HG02623 (cell line): ENCODE measurements at regions not wholly inside any gene's neighbourhood (a gene's known extent, or its start where the extent isn't known, plus 50 kb on each side); places are given as distances from the start of the nearest gene placed in this dataset.

Experiments
- ATAC-seq: cut with Tn5 transposase; IDR thresholded peaks from one replicate; pipeline ENCODE4 v1.9.1; 2021; ENCODE audit warnings: moderate library complexity; ENCODE audit not compliant: unreplicated experiment

- ATAC-seq, result no peak
Observed at GRCh38 chr1:87560137-87560536, 231.5 kb downstream of the LMO4 start.

DNA sequence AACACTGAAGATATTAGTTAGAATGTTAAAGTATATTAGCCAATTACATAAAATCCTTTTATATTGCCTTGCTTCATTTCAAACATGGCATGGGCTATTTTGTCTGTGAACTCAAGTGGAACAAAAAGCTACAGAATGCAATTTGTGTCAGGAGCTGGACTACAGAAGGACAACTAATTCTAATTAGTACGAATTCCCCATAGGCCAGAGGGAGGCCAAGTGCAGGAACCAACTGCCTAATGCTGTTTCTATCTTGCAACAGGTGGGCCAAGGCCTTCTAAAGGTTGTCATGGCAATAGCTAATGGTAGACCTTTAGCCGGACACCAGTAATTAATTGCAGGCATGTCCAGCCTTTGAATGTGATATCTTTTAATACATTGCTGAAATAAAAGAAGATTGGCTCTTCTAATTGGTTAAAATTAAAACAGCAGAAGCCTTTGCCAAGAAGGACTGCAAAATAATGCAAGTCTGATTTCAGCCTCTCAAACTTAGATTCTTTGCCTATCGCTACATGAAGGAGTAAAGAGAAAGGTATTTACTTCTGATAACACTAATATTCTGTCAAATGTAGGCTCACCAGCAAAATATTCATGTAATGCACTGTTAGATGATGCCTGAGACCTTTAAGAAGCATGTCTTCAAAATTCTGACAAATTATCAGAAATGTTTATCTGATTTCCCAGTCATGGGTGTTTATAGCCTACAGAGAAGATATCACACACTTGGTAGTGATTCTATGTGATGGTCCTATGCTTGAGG is 232.1 kb downstream of the LMO4 start:
- ATAC-seq, result no peak

GRCh38 chr1:87563211-87563610 is 234.5 kb downstream of the LMO4 start:
- no peak for ATAC-seq

- no peak for ATAC-seq
Observed at GRCh38 chr1:87565861-87566260, 237.2 kb downstream of the LMO4 start.

GRCh38 chr1:87568005-87568404 is 239.3 kb downstream of the LMO4 start:
- no peak for ATAC-seq

GRCh38 chr1:87568911-87569310 is 240.2 kb downstream of the LMO4 start:
- no peak for ATAC-seq

- ATAC-seq, result no peak
Observed at GRCh38 chr1:87572008-87572407, 243.3 kb downstream of the LMO4 start.

DNA sequence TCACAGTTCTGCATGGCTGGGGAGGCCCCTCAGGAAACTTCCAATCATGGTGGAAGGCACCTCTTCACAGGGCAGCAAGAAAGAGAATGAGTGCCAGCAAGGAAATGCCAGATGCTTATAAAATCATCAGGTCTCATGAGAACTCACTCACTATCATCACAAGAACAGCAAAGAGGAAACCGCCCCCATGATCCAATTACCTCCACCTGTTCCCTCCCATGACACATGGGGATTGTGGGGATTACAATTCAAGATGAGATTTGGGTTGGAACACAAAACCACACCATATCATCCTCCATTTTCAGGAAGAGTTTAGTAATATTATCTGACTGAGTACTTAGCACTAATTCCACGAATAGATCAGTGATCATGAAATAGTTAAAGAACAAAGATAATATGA is 244.2 kb downstream of the LMO4 start:
- ATAC-seq, result no peak

GRCh38 chr1:87575528-87575927 is 246.8 kb downstream of the LMO4 start:
- ATAC-seq, result no peak

- ATAC-seq, result no peak
Observed at GRCh38 chr1:87578464-87578863, 249.8 kb downstream of the LMO4 start.

GRCh38 chr1:87583459-87583858 is 254.8 kb downstream of the LMO4 start:
- ATAC-seq, result no peak

DNA sequence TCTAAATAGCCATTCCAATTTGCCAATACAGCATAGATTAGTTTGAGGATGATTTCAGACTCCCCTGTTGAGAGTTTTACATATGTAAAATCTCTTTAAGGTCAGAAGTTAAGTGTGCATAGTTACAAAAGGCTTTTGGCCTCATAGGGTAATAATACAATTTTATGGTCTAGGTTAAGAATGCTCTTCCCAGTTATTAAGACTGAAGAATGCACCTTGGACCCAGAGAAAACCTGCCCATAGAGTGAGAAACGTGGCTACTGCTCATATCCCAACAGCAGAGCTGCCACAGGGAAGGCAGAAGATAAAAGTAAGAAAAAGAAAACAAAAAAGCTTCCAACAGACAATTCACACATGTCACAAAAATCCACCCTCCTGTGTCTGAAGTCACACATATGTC is 255.9 kb downstream of the LMO4 start:
- ATAC-seq, result no peak

DNA sequence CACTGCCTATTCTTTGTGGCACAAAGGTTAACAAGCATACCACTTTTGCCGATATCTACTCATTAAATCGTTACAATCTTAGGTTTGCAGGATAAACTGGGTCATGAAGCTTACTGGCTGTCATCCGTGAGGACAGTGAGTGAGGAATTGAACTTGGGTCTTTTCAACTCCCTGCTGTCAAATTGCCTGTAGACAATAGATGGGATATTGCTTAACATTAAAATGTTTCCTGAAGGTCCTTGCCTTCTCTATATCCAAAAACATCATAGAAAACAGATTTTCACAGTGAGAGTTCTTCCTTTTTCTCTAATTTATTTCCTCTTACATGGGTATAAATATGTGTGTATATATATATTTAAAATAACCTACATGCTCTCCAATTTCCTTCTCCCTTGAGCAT is 257.8 kb downstream of the LMO4 start:
- ATAC-seq, result no peak

- ATAC-seq, result peak; percentile 53
Observed at GRCh38 chr1:87588495-87588894, 259.8 kb downstream of the LMO4 start.

- no peak for ATAC-seq
Observed at GRCh38 chr1:87591492-87591891, 262.8 kb downstream of the LMO4 start.

DNA sequence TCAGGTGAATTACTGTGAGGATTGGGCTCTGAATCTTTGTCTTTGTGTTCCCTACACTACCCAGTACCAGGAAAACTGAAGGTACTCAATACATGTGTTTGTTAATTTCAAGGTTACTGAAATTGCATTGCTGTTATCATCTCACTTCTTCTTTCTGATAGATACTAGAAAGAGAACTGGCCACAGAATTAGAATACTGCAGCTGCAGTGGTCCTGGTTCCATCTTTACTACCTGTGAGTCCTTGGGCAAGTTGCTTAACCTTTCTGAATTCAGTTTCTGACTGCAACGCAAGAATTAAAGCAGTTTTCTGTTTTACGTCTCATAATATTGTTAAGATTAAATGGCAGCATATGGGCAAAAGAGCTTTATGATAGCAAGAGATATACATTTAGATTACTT is 263.5 kb downstream of the LMO4 start:
- ATAC-seq, result peak; percentile 89

- no peak for ATAC-seq
Observed at GRCh38 chr1:87594736-87595383, 266.2 kb downstream of the LMO4 start.

GRCh38 chr1:87595384-87595781 is 266.7 kb downstream of the LMO4 start:
- ATAC-seq, result no peak

GRCh38 chr1:87598429-87598828 is 269.7 kb downstream of the LMO4 start:
- ATAC-seq, result no peak

- no peak for ATAC-seq
Observed at GRCh38 chr1:87599569-87599968, 270.9 kb downstream of the LMO4 start.

GRCh38 chr1:87600055-87600850 is 271.6 kb downstream of the LMO4 start:
- no peak for ATAC-seq

GRCh38 chr1:87600854-87601253 is 272.2 kb downstream of the LMO4 start:
- ATAC-seq, result peak; percentile 52
